K562 (cell line): ENCODE measurements at regions not wholly inside any gene's neighbourhood (a gene's known extent, or its start where the extent isn't known, plus 50 kb on each side); places are given as distances from the start of the nearest gene placed in this dataset.

Experiments
- ATAC-seq: fragments of 200-7000 bp; cut with Tn5 transposase; 3 replicates; pipeline ENCODE4 v1.9.1; 2020; ENCODE audit warnings: moderate library complexity
- BruUV-seq: library from RNA; stranded (reverse); fragments of 400-500 nt; replicated peaks from 2 replicates; lab custom pipeline; 2021; lab: Mats Ljungman, UMichigan
- CTCF ChIA-PET: fragments of 300-600 bp; formaldehyde crosslinking; extraction: SDS; loops from one replicate; lab custom pipeline; 2021; ENCODE audit warnings: low intra/inter-chr PET ratio; lab: Yijun Ruan, JAX
- POLR2A ChIA-PET: fragments of 300-600, 350-650 bp; sonication (Branson Sonifier 250); formaldehyde crosslinking; extraction: SDS; loops from one replicate; lab custom pipeline; 2021; ENCODE audit warnings: antibody characterized with exemption, inconsistent platforms; lab: Yijun Ruan, JAX
- DNase-seq, 4 experiments: peaks; one replicate each; pipeline versions ENCODE4 v3.0.0 to v3.0.0-alpha.2; 2011 to 2018; ENCODE audit warnings: low spot score in 3 of 4, mixed read lengths in 3 of 4; ENCODE audit errors: extremely low read depth in 1 of 4
- FAIRE-seq: peaks from 2 replicates; lab custom pipeline; 2011; peaks lifted over from hg19 to GRCh38; lab: Jason Lieb, UNC
- H2AFZ ChIP-seq: 2 replicates; pipeline ENCODE4 v1.6.0; 2011; ENCODE audit warnings: low read depth, low read length, control low read depth, inconsistent platforms
- H3K27ac ChIP-seq: fragments of 200-600 bp; 3 replicates; pipeline ENCODE4 v1.8.0; 2011; ENCODE audit warnings: low read depth, mild to moderate bottlenecking, control low read depth, inconsistent platforms, low read length, moderate library complexity, mixed read lengths; ENCODE audit errors: extremely low read depth
- H3K27me3 ChIP-seq, 2 experiments: fragments of 300-600 bp in 1 of 2; 2 replicates in 1 of 2; 3 replicates in 1 of 2; pipeline versions ENCODE4 v1.6.0 to v1.8.0; 2011; ENCODE audit warnings: inconsistent platforms in 2 of 2, low read length in 2 of 2, mild to moderate bottlenecking in 1 of 2, mixed read lengths in 1 of 2, moderate library complexity in 1 of 2; ENCODE audit not compliant: control insufficient read depth in 2 of 2, insufficient read depth in 2 of 2
- H3K36me3 ChIP-seq: fragments of 300-600 bp; 3 replicates; pipeline ENCODE4 v1.8.0; 2011; ENCODE audit warnings: mild to moderate bottlenecking, low read length, inconsistent platforms; ENCODE audit not compliant: control insufficient read depth, insufficient read depth
- H3K4me1 ChIP-seq, 2 experiments: fragments of 200-600 bp in 1 of 2; replicated peaks in 1 of 2; 2 replicates in 1 of 2; 3 replicates in 1 of 2; pipeline versions ENCODE4 v1.5.1 to v1.8.0; 2011; ENCODE audit warnings: inconsistent platforms in 2 of 2, low read length in 2 of 2, mild to moderate bottlenecking in 1 of 2, mixed read lengths in 1 of 2, moderate library complexity in 1 of 2; ENCODE audit not compliant: control insufficient read depth in 2 of 2, insufficient read depth in 2 of 2
- H3K4me2 ChIP-seq: 2 replicates; pipeline ENCODE4 v1.6.1; 2011; ENCODE audit warnings: low read length, control low read depth, inconsistent platforms, mixed read lengths; ENCODE audit not compliant: insufficient read depth
- H3K4me3 ChIP-seq: fragments of 200-600 bp; sonication (generic), shearing (Covaris generic); 2 replicates; pipeline ENCODE4 v1.5.1; 2016; ENCODE audit warnings: control low read depth, inconsistent platforms
- H3K79me2 ChIP-seq: fragments of 200-600 bp; 3 replicates; pipeline ENCODE4 v1.8.0; 2011; ENCODE audit warnings: low read length, inconsistent platforms; ENCODE audit not compliant: control insufficient read depth, insufficient read depth
- H3K9ac ChIP-seq, 2 experiments: 2 replicates each; pipeline versions ENCODE4 v1.6.0 to v1.6.1; 2011; ENCODE audit warnings: low read depth in 2 of 2, low read length in 2 of 2, control low read depth in 1 of 2, inconsistent platforms in 1 of 2, mild to moderate bottlenecking in 1 of 2, mixed read lengths in 1 of 2; ENCODE audit not compliant: insufficient read depth in 1 of 2
- H3K9me1 ChIP-seq: one replicate; pipeline ENCODE4 v1.6.0; 2011; ENCODE audit warnings: inconsistent platforms, mild to moderate bottlenecking, low read length, moderate library complexity; ENCODE audit not compliant: control insufficient read depth, insufficient read depth
- H3K9me3 ChIP-seq: replicated peaks from 2 replicates; pipeline ENCODE4 v1.5.1; 2011; ENCODE audit warnings: low read depth, low read length, inconsistent platforms; ENCODE audit not compliant: control insufficient read depth, insufficient read depth
- H4K20me1 ChIP-seq: replicated peaks from 2 replicates; pipeline ENCODE4 v1.6.1; 2011; ENCODE audit warnings: low read length, inconsistent platforms, mixed read lengths; ENCODE audit not compliant: control insufficient read depth, insufficient read depth
- CC2D1A ChIP-seq: fragments of 450-650 bp; IDR thresholded peaks from 2 replicates; pipeline ENCODE4 v1.6.1; 2017; ENCODE audit warnings: mild to moderate bottlenecking
- HNRNPK ChIP-seq: fragments of 200-400 bp; formaldehyde crosslinking; IDR thresholded peaks from one replicate; pipeline ENCODE4 v1.6.1; 2018; ENCODE audit warnings: mild to moderate bottlenecking, low read depth, low read length; ENCODE audit not compliant: poor library complexity, severe bottlenecking
- JUNB ChIP-seq: fragments of 450-650 bp; formaldehyde crosslinking; conservative IDR thresholded peaks from 2 replicates; pipeline ENCODE4 v1.4.0; 2020; ENCODE audit warnings: mild to moderate bottlenecking
- MAFF ChIP-seq: IDR thresholded peaks from 2 replicates; pipeline ENCODE4 v1.6.1; 2012; ENCODE audit warnings: low read length, improper control_type of control experiment
- PHB2 ChIP-seq: fragments of 450-650 bp; IDR thresholded peaks from 2 replicates; pipeline ENCODE4 v1.6.1; 2017; ENCODE audit warnings: low read depth
- POLR3G ChIP-seq: IDR thresholded peaks from 2 replicates; pipeline ENCODE4 v1.6.1; 2011; ENCODE audit not compliant: insufficient read length, insufficient replicate concordance; ENCODE audit errors: extremely low read depth
- ZNF79 ChIP-seq: fragments of 250-450 bp; sonication (Bioruptor Pico); IDR thresholded peaks from 2 replicates; pipeline ENCODE4 v1.4.0; 2020; ENCODE audit warnings: low read depth, mild to moderate bottlenecking, moderate library complexity
- WGBS: fragments of 100-300 bp; shearing (Covaris generic); methylation state at CpG from one replicate; pipeline ENCODE4 v1.1.6; 2016; ENCODE audit warnings: low coverage, mixed read lengths; ENCODE audit not compliant: insufficient coverage; ENCODE audit errors: missing lambda C conversion rate; 5-methylcytosine and 5-hydroxymethylcytosine counted together
- in situ Hi-C: fragments of 300-500 bp; cut with MboI; formaldehyde crosslinking; loops from 4 replicates; pipeline ENCODE4 v1.15.0; 2018; ENCODE audit warnings: inconsistent platforms, mixed read lengths
- intact Hi-C: fragments of 100-400 bp; cut with micrococcal nuclease; formaldehyde crosslinking; loops from 2 replicates; pipeline ENCODE4 v1.14.2; 2022

DNA sequence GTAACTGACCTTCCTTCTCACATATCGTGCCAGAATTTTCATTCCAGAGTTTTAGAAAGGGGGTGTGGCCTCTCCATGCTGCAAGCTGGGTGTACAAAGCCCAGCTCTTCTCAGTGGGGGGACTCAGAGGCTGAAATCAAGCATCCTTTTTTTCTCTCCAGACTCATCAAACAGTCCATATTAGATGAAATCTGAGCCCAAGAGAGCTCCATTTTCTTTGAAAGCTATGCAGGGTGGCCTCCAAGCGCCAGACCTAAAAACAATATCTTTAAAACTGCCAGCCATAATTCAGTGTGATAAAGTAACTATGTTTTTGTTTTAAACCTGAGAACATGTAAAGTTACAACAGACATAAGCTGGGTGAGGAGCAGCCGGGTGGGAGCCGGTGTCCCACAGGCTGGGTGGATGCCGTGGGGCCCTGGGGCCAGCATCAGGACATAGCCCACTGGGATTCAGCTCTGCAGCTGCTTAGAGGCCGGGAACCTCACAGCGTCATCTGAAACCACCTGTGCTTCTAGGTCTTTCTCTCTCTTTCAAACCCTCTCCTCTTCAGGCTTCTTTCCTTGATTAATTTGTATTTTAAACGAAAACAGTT, 249.2 kb downstream of the ZNF536 start:
- no peak overlapping the region for H3K4me2 ChIP-seq
- intact Hi-C loops (no loop called here), in situ Hi-C loops (no loop called here)
- no peak overlapping the region for H3K27ac ChIP-seq
- no TSS peak for BruUV-seq
- H3K27me3 ChIP-seq = no peaks in the 10 kb centered on the region
- DNase-seq = no peak
- ATAC-seq = no peak
- TF ChIP-seq POLR3G (no peak), JUNB (CRISPR knock-in tag) (no peak), PHB2 (no peak)
- no peaks in the 10 kb centered on the region for H4K20me1 ChIP-seq
- ChIA-PET CTCF (no interaction called here), POLR2A (interaction anchor here (0.7 kb wide), 1 partner anchor 545 kb away, joined by 5 read pairs; no protein-coding TSS in a partner anchor)
- H3K9me1 ChIP-seq = no peaks in the 10 kb centered on the region
- no peak overlapping the region for H2AFZ ChIP-seq
- no peaks in the 10 kb centered on the region for H3K36me3 ChIP-seq
- no peaks in the 10 kb centered on the region for H3K9me3 ChIP-seq
- WGBS = 1% methylated on average over 8 of the region's 8 CpGs
- H3K4me3 ChIP-seq = no peak overlapping the region
- H3K9ac ChIP-seq = no peak overlapping the region
- no peaks in the 10 kb centered on the region for H3K79me2 ChIP-seq
- no peak for FAIRE-seq
- no peaks in the 10 kb centered on the region for H3K4me1 ChIP-seq

DNA sequence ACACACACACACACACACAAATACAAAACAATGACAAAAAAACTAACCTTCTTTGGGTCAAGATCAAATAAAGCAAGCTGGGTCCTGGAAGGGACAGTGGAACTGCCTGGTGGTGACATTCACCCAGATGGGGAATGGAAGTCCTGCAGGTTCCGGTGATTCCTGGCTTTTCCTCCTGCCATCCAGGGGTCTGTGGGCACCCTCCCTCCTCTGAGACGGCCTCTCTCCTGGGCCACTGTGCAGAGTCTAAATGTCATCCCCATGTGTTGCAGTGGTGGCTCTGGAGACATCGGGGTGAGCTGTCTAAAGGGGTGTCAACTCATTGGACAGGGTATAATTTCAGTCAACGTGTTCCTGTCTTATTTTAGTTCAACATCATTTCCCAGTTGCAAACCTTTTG, 248.2 kb downstream of the ZNF536 start:
- Histone ChIP-seq H3K4me2 (no peak overlapping the region), H3K9ac (no peak overlapping the region), H2AFZ (no peak overlapping the region), H3K27ac (no peak overlapping the region), H3K9me3 (no peaks in the 10 kb centered on the region), H3K79me2 (no peaks in the 10 kb centered on the region), H3K4me3 (no peak overlapping the region), H3K27me3 (no peaks in the 10 kb centered on the region), H3K36me3 (no peaks in the 10 kb centered on the region), H4K20me1 (no peaks in the 10 kb centered on the region), H3K9me1 (no peaks in the 10 kb centered on the region), H3K4me1 (no peaks in the 10 kb centered on the region)
- in situ Hi-C loops (no loop called here), intact Hi-C loops (no loop called here)
- TF ChIP-seq CC2D1A (no peak), ZNF79 (CRISPR knock-in tag) (no peak), MAFF (no peak), HNRNPK (no peak)
- BruUV-seq = no TSS peak
- no peak for ATAC-seq
- POLR2A ChIA-PET = interaction anchor here (0.6 kb wide), 1 partner anchor 234 kb away, joined by 3 read pairs; no protein-coding TSS in a partner anchor
- 0% methylated on average over 4 of the region's 4 CpGs for WGBS
- CTCF ChIA-PET = no interaction called here
- DNase-seq = no peak
- no peak for FAIRE-seq
